Stomach (tissue), 8 donors: ENCODE measurements at regions not wholly inside any gene's neighbourhood (a gene's known extent, or its start where the extent isn't known, plus 50 kb on each side); places are given as distances from the start of the nearest gene placed in this dataset.

Experiments used
- DNase-seq, 2 donors: peaks; one replicate each; pipeline versions ENCODE4 v3.0.0 to v3.0.0-alpha.2; 2013 to 2019
- H3K27ac ChIP-seq, 5 donors: fragments of 200-600 bp in 4 of 5; sonication (generic) in 4 of 5; one replicate each; pipeline ENCODE4 v1.5.1; 2013 to 2019; ENCODE audit warnings: mild to moderate bottlenecking in 1 of 5, moderate library complexity in 1 of 5
- H3K27me3 ChIP-seq, 3 donors: fragments of 200-600 bp; sonication (generic); one replicate each; pipeline ENCODE4 v1.5.1; 2017 to 2019; ENCODE audit warnings: mixed run types in 1 of 3
- H3K36me3 ChIP-seq, 4 donors: fragments of 200-600 bp; sonication (generic); 1 replicate in 3 of 4; 2 replicates in 1 of 4; pipeline ENCODE4 v1.5.1; 2016 to 2019
- H3K4me1 ChIP-seq, 4 donors: fragments of 200-600 bp; sonication (generic); one replicate each; pipeline ENCODE4 v1.5.1; 2016 to 2019
- H3K4me3 ChIP-seq, 4 donors: fragments of 200-600 bp; sonication (generic) in 3 of 4; one replicate each; pipeline ENCODE4 v1.5.1; 2016 to 2019; ENCODE audit warnings: mild to moderate bottlenecking in 1 of 4
- H3K9me3 ChIP-seq, 4 donors: fragments of 200-600 bp; sonication (generic); one replicate each; pipeline ENCODE4 v1.5.1; 2016 to 2019
- EP300 ChIP-seq: sonication (generic); formaldehyde crosslinking; IDR thresholded peaks from one replicate; pipeline ENCODE4 v1.6.1; 2017; ENCODE audit warnings: antibody characterized with exemption
- POLR2A ChIP-seq, 4 donors: fragments of 450-650 bp; IDR thresholded peaks; one replicate each; pipeline ENCODE4 v1.6.1; 2016; ENCODE audit warnings: antibody characterized with exemption in 4 of 4, control low read depth in 2 of 4, mild to moderate bottlenecking in 1 of 4, moderate library complexity in 1 of 4
- POLR2AphosphoS5 ChIP-seq, 3 donors: sonication (generic); formaldehyde crosslinking; IDR thresholded peaks; one replicate each; pipeline ENCODE4 v1.6.1; 2016; ENCODE audit warnings: antibody characterized with exemption in 3 of 3
- WGBS, 5 donors: extraction: QIAGEN DNeasy Blood & Tissue Kit in 3 of 5; methylation state at CpG; one replicate each; pipeline versions ENCODE4 v1.1.5 to v1.1.7; 2013 to 2018; 5-methylcytosine and 5-hydroxymethylcytosine counted together
- intact Hi-C: fragments of 100-400 bp; cut with DNase I; formaldehyde crosslinking; loops from one replicate; pipeline ENCODE4 v1.15.1; 2023; ENCODE audit warnings: low total_unique reads
- TF ChIP-seq, protein P1 (sequence below), 7 experiments: fragments of 450-650 bp in 4 of 7; fragments of 200-600 bp in 3 of 7; sonication (generic) in 3 of 7; IDR thresholded peaks; one replicate each; pipeline ENCODE4 v1.5.1; 2016 to 2019; ENCODE audit warnings: antibody characterized with exemption in 7 of 7, control low read depth in 2 of 7, mild to moderate bottlenecking in 1 of 7
- donor health status: healthy with polysubstance abuse.
- donor health status: Bipolar disorder and iron deficiency.
- donor health status: healthy.

DNA sequence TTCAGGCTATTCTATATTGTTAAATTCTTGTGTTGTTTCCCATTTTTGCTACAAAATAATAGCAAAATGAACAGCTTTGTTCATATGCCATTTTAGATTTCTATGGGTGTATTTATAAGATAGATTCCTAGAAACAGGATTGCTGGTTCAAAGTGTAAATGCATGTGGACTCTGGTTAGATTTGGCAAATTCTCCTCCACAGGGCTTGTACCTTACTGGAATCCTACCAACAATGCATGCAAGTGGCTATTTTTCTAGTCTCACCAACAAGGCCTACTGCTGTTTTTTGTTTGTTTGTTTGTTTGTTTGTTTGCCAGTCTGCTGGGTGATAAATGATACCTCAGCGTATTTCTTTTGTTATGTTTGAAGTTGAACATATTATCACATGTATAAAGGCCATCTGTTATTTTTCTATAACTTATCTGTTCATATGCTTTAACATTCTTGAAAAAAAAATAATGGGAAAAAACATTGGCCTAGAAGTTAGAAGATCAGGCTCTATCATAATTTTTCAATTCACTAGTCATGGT is 87.1 kb upstream of the AHR start:
- 93 to 96% (median 95%) methylated on average over 1 of the region's 1 CpG for WGBS, 5 donors
- H3K27me3 ChIP-seq, result no peaks in the 10 kb centered on the region
- H3K9me3 ChIP-seq, result peaks cover 0 to 8% (median 0%) of the 10 kb centered on the region in 4 donors
- no peak for DNase-seq
- no peak overlapping the region for H3K4me3 ChIP-seq
- no peaks in the 10 kb centered on the region for H3K4me1 ChIP-seq
- H3K36me3 ChIP-seq, result no peaks in the 10 kb centered on the region
- TF ChIP-seq, protein P1, sequence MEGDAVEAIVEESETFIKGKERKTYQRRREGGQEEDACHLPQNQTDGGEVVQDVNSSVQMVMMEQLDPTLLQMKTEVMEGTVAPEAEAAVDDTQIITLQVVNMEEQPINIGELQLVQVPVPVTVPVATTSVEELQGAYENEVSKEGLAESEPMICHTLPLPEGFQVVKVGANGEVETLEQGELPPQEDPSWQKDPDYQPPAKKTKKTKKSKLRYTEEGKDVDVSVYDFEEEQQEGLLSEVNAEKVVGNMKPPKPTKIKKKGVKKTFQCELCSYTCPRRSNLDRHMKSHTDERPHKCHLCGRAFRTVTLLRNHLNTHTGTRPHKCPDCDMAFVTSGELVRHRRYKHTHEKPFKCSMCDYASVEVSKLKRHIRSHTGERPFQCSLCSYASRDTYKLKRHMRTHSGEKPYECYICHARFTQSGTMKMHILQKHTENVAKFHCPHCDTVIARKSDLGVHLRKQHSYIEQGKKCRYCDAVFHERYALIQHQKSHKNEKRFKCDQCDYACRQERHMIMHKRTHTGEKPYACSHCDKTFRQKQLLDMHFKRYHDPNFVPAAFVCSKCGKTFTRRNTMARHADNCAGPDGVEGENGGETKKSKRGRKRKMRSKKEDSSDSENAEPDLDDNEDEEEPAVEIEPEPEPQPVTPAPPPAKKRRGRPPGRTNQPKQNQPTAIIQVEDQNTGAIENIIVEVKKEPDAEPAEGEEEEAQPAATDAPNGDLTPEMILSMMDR (IDR thresholded peaks at IDR 0.05), result no peak
- TF ChIP-seq POLR2AphosphoS5 (IDR thresholded peaks at IDR 0.05) (no peak), EP300 (no peak), POLR2A (IDR thresholded peaks at IDR 0.05) (no peak)
- intact Hi-C loops, result no loop called here
- no peak overlapping the region for H3K27ac ChIP-seq

DNA sequence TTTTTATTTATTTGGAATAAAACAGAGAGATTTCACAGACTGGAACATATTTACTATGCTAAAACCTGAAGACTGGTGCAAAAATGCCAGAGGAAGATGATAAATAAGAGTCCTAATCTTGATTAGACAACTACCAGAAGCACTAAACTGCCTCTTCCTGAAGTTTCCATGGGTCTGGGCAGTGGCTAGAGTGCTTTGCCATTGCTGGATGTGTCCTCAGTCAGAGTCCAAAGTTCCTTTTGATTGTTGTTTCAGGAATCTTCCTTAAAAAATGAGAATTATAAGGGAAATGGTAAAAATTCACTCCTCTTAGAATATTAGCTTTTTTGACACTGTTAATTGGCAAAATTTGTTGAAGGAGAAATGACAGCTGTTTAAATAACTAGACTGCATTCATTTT is 86.3 kb upstream of the AHR start:
- intact Hi-C loops, result no loop called here
- TF ChIP-seq, protein P1 (IDR thresholded peaks at IDR 0.05), result no peak
- no peak for TF ChIP-seq POLR2AphosphoS5 (IDR thresholded peaks at IDR 0.05)
- TF ChIP-seq POLR2A (IDR thresholded peaks at IDR 0.05), result no peak
- TF ChIP-seq EP300, result no peak
- no peak for DNase-seq

GRCh38 chr7:17227766-17228490 is 70.5 kb upstream of the AHR start:
- WGBS, 5 donors, result 83 to 89% (median 87%) methylated on average over 2 of the region's 2 CpGs
- intact Hi-C loops, result no loop called here
- Histone ChIP-seq H3K27ac (no peak overlapping the region), H3K36me3 (no peaks in the 10 kb centered on the region), H3K27me3 (no peaks in the 10 kb centered on the region), H3K4me1 (no peaks in the 10 kb centered on the region), H3K9me3 (no peaks in the 10 kb centered on the region), H3K4me3 (no peak overlapping the region)
- DNase-seq, result no peak
- TF ChIP-seq POLR2A (IDR thresholded peaks at IDR 0.05), result no peak
- TF ChIP-seq, protein P1 (IDR thresholded peaks at IDR 0.05), result no peak
- no peak for TF ChIP-seq EP300
- no peak for TF ChIP-seq POLR2AphosphoS5 (IDR thresholded peaks at IDR 0.05)

More for the DNA sequence above, 86.3 kb upstream of the AHR start:
- Histone ChIP-seq H3K9me3 (peaks cover 0 to 8% (median 0%) of the 10 kb centered on the region in 4 donors), H3K4me3 (no peak overlapping the region), H3K27ac (no peak overlapping the region), H3K4me1 (no peaks in the 10 kb centered on the region), H3K27me3 (no peaks in the 10 kb centered on the region), H3K36me3 (no peaks in the 10 kb centered on the region)

GRCh38 chr7:17229228-17229627 is 69.2 kb upstream of the AHR start:
- TF ChIP-seq POLR2AphosphoS5 (IDR thresholded peaks at IDR 0.05) (no peak), EP300 (no peak)
- WGBS, 5 donors, result 89 to 97% (median 95%) methylated on average over 2 of the region's 2 CpGs
- H3K36me3 ChIP-seq, result no peaks in the 10 kb centered on the region

More at GRCh38 chr7:17229228-17229627, 69.2 kb upstream of the AHR start:
- DNase-seq, result no peak
- Histone ChIP-seq H3K27ac (no peak overlapping the region), H3K27me3 (no peaks in the 10 kb centered on the region), H3K4me3 (no peak overlapping the region), H3K4me1 (no peaks in the 10 kb centered on the region), H3K9me3 (no peaks in the 10 kb centered on the region)
- intact Hi-C loops, result no loop called here
